Esophagus squamous epithelium (tissue), 5 donors: ENCODE measurements at regions not wholly inside any gene's neighbourhood (a gene's known extent, or its start where the extent isn't known, plus 50 kb on each side); places are given as distances from the start of the nearest gene placed in this dataset.

Source experiments
- DNase-seq: peaks from one replicate; lab custom pipeline; 2025; lab: John Stamatoyannopoulos, UW
- H3K27ac ChIP-seq, 4 donors: fragments of 200-600 bp; sonication (generic); one replicate each; pipeline ENCODE4 v1.5.1; 2016 to 2019; ENCODE audit warnings: mild to moderate bottlenecking in 1 of 4
- H3K27me3 ChIP-seq, 4 donors: fragments of 200-600 bp; sonication (generic); 1 replicate in 3 of 4; 2 replicates in 1 of 4; pipeline versions ENCODE4 v1.5.1 to v1.6.0; 2017 to 2021; ENCODE audit warnings: antibody characterized with exemption in 1 of 4
- H3K36me3 ChIP-seq, 3 donors: fragments of 200-600 bp; sonication (generic); one replicate each; pipeline ENCODE4 v1.5.1; 2016 to 2019
- H3K4me1 ChIP-seq, 3 donors: fragments of 200-600 bp; sonication (generic); one replicate each; pipeline ENCODE4 v1.5.1; 2017 to 2019
- H3K4me3 ChIP-seq, 4 donors: fragments of 200-600 bp; sonication (generic); 1 replicate in 3 of 4; 2 replicates in 1 of 4; pipeline ENCODE4 v1.5.1; 2016 to 2019; ENCODE audit warnings: mild to moderate bottlenecking in 2 of 4, moderate library complexity in 1 of 4
- H3K9me3 ChIP-seq, 3 donors: fragments of 200-600 bp; sonication (generic); one replicate each; pipeline ENCODE4 v1.5.1; 2016 to 2019
- POLR2A ChIP-seq, 4 donors: fragments of 450-650 bp; IDR thresholded peaks; one replicate each; pipeline ENCODE4 v1.6.1; 2017; ENCODE audit warnings: antibody characterized with exemption in 4 of 4, mild to moderate bottlenecking in 4 of 4, moderate library complexity in 3 of 4
- WGBS, 2 donors: methylation state at CpG; one replicate each; pipeline ENCODE4 v1.1.5; 2018; 5-methylcytosine and 5-hydroxymethylcytosine counted together
- intact Hi-C: fragments of 100-400 bp; cut with DNase I; formaldehyde crosslinking; loops from one replicate; pipeline ENCODE4 v1.15.0; 2022
- TF ChIP-seq, protein P1 (sequence below), 6 experiments: fragments of 450-650 bp in 4 of 6; fragments of 200-600 bp in 2 of 6; sonication (generic) in 2 of 6; IDR thresholded peaks; one replicate each; pipeline ENCODE4 v1.5.1; 2016 to 2019; ENCODE audit warnings: antibody characterized with exemption in 6 of 6, mild to moderate bottlenecking in 4 of 6, moderate library complexity in 4 of 6
- donor health status: DM: yes; HTN: yes; CAD: no.

DNA sequence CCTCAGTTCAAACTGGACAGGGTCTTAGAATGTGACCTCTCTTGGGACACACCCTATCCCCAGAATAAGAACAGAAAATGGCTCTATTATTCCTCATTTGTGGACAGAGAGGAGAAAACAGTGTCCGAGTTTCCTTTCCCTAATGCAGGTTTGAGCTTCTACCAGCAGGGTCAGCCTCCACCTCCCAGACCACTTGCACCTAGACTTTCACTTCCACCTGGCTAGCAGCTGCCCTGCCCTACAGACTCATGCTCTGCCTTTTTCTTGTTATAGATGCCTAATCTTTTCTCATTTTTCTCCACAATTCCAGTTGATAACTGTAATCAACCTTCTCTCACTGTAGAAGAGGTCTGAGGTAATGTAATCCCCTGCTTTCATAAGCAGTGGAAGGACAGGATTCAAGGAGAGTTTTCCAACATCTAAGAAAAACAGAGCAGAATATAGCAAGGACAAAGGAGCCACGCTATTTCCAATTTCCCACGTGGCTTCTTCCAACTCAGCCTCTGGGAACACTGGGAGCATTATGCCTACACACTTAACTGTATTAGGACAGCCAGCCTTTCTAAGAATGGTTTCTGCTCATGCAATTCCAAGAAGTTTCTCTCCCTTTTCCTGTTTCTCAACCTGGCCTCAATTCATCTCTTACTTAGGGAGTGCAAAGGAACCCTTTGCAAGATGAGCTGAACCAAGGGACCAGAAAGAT is 239.8 kb downstream of the BCL11A start:
- TF ChIP-seq POLR2A (IDR thresholded peaks at IDR 0.05) = no peak
- TF ChIP-seq, protein P1, sequence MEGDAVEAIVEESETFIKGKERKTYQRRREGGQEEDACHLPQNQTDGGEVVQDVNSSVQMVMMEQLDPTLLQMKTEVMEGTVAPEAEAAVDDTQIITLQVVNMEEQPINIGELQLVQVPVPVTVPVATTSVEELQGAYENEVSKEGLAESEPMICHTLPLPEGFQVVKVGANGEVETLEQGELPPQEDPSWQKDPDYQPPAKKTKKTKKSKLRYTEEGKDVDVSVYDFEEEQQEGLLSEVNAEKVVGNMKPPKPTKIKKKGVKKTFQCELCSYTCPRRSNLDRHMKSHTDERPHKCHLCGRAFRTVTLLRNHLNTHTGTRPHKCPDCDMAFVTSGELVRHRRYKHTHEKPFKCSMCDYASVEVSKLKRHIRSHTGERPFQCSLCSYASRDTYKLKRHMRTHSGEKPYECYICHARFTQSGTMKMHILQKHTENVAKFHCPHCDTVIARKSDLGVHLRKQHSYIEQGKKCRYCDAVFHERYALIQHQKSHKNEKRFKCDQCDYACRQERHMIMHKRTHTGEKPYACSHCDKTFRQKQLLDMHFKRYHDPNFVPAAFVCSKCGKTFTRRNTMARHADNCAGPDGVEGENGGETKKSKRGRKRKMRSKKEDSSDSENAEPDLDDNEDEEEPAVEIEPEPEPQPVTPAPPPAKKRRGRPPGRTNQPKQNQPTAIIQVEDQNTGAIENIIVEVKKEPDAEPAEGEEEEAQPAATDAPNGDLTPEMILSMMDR (IDR thresholded peaks at IDR 0.05) = no peak
- Histone ChIP-seq H3K36me3 (no peaks in the 10 kb centered on the region), H3K9me3 (no peaks in the 10 kb centered on the region), H3K4me1 (peaks cover 0 to 21% (median 0%) of the 10 kb centered on the region in 3 donors), H3K27me3 (no peaks in the 10 kb centered on the region), H3K27ac (no peak overlapping the region), H3K4me3 (no peak overlapping the region)
- no peak for DNase-seq
- intact Hi-C loops = no loop called here
- 75 to 91% methylated on average over 3 of the region's 3 CpGs for WGBS, 2 donors

DNA sequence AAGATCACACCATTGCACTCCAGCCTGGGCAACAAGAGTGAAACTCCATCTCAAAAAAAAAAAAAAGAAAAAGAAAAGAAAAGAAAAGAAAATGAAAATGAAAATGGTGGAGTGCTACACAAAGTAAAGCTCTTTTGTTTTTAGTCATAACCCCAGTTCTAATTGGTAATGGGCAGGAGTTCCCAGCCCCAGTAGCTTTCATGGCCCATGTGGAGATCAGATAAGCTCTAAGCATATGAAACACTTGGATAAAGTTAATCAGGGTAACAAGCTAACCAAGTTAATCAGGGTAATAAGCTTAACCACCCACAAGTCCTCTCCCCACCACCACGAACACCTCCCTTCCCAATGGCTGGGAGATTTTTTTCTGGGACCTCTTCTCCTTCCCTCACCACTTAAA is 240.8 kb downstream of the BCL11A start:
- no peak overlapping the region for H3K27ac ChIP-seq
- H3K9me3 ChIP-seq = no peaks in the 10 kb centered on the region
- no peaks in the 10 kb centered on the region for H3K27me3 ChIP-seq
- no peak for DNase-seq
- intact Hi-C loops = no loop called here
- H3K4me3 ChIP-seq = no peak overlapping the region
- TF ChIP-seq, protein P1 (IDR thresholded peaks at IDR 0.05) = no peak
- no peak for TF ChIP-seq POLR2A (IDR thresholded peaks at IDR 0.05)
- WGBS, 2 donors = 29 to 56% methylated on average over 1 of the region's 1 CpG
- H3K4me1 ChIP-seq = peaks cover 0 to 17% (median 0%) of the 10 kb centered on the region in 3 donors
- no peaks in the 10 kb centered on the region for H3K36me3 ChIP-seq

DNA sequence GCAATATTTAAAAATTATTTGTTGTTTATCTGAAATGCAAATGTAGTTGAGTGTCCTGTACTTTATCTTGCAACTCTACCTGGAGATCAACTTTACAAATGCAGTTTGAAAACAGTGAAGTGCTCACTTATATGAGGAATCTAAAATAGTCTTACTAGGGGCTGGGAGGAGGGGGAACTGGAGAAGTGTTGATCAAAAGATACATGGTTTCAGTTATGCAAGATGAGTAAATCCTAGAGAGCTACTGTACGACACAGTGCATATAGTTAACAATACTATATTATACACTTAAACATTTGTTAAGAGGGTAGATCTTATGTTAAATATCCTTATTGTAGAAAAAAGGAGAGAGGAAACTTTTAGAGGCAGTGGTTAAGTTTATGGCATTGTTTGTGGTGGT is 241.9 kb downstream of the BCL11A start:
- no peak overlapping the region for H3K4me3 ChIP-seq
- H3K9me3 ChIP-seq = no peaks in the 10 kb centered on the region
- no peak for DNase-seq
- no peaks in the 10 kb centered on the region for H3K36me3 ChIP-seq
- TF ChIP-seq, protein P1 (IDR thresholded peaks at IDR 0.05) = no peak
- no peak for TF ChIP-seq POLR2A (IDR thresholded peaks at IDR 0.05)
- 74 to 79% methylated on average over 1 of the region's 1 CpG for WGBS, 2 donors
- H3K27me3 ChIP-seq = no peaks in the 10 kb centered on the region
- intact Hi-C loops = no loop called here
- no peak overlapping the region for H3K27ac ChIP-seq
- H3K4me1 ChIP-seq = peaks cover 0 to 21% (median 0%) of the 10 kb centered on the region in 3 donors

DNA sequence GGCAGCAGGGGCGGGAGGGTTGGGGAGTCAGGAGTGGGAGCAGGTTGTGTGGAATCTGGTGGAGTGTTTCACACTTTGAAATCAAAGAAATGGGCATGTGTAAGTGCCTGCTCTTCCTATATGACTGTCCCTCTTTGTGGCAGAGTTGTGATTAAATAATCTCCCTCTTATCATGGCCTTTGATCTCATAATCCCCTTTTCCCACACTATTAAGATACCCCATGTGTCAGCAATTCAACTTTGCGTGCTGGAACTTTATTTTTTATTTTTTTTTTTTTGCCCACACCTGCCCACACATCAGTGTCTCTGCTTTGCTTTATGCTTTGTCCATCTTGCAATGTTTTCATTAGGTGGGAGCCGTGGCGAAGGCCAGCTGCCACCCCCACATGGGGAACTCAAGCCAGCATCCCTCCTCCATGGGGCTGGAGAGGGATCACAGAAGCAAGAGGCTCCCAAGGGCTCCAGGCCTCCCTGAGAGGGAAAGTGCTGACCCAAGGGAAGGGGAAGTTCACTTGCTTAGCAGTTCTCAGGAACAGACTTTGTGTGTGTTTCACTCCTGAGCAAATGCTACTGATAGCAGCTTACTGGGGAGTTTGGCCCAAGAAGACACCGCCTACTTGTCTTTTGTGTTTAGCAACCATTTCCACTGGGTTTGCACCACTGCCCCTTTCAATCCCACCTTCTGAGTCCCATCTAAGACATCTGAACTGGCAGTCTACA is 243.4 kb downstream of the BCL11A start:
- intact Hi-C loops = no loop called here
- no peak overlapping the region for H3K4me3 ChIP-seq
- no peaks in the 10 kb centered on the region for H3K36me3 ChIP-seq
- no peak overlapping the region for H3K27ac ChIP-seq
- peaks cover 0 to 34% (median 4%) of the 10 kb centered on the region in 3 donors for H3K4me1 ChIP-seq
- H3K27me3 ChIP-seq = no peaks in the 10 kb centered on the region
- no peak for DNase-seq
- 76 to 83% methylated on average over 2 to 3 of the region's 5 CpGs for WGBS, 2 donors
- no peaks in the 10 kb centered on the region for H3K9me3 ChIP-seq
- TF ChIP-seq POLR2A (IDR thresholded peaks at IDR 0.05) = no peak
- TF ChIP-seq, protein P1 (IDR thresholded peaks at IDR 0.05) = no peak

DNA sequence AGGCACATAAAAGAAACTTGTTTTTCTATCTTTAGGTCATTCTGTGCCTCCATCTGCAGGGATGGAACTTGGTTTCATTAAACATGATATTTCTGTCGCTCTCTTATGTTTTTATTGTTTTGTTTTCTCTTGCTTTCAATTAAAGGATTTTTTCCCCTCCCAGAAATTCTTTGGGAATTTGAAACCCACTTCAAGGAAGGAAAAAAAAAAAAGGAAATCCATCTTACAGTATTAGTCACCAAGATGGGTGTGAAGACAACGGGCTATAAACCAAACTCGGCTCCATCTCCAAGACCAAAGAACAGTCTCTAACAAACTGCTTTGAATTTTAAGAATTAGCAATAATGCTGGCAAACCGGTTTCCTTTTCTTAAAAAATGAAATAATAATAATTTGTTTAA is 244.1 kb downstream of the BCL11A start:
- Histone ChIP-seq H3K36me3 (no peaks in the 10 kb centered on the region), H3K27me3 (no peaks in the 10 kb centered on the region), H3K4me1 (peaks cover 0 to 38% (median 4%) of the 10 kb centered on the region in 3 donors), H3K4me3 (no peak overlapping the region), H3K9me3 (no peaks in the 10 kb centered on the region), H3K27ac (no peak overlapping the region)
- TF ChIP-seq, protein P1 (IDR thresholded peaks at IDR 0.05) = no peak
- TF ChIP-seq POLR2A (IDR thresholded peaks at IDR 0.05) = no peak
- intact Hi-C loops = no loop called here
- WGBS, 2 donors = 29 to 43% methylated on average over 4 of the region's 4 CpGs
- no peak for DNase-seq
